Sigmoid colon (tissue), 6 donors: ENCODE measurements at regions not wholly inside any gene's neighbourhood (a gene's known extent, or its start where the extent isn't known, plus 50 kb on each side); places are given as distances from the start of the nearest gene placed in this dataset.

Experiments used
- DNase-seq: peaks from one replicate; pipeline ENCODE4 v3.0.0-alpha.2; 2019
- H3K27ac ChIP-seq, 4 donors: fragments of 200-600 bp; sonication (generic); one replicate each; pipeline ENCODE4 v1.5.1; 2016 to 2019; ENCODE audit warnings: mild to moderate bottlenecking in 1 of 4
- H3K27me3 ChIP-seq, 3 donors: fragments of 200-600 bp; sonication (generic); one replicate each; pipeline ENCODE4 v1.5.1; 2019; ENCODE audit warnings: mild to moderate bottlenecking in 1 of 3
- H3K36me3 ChIP-seq, 4 donors: fragments of 200-600 bp; sonication (generic); one replicate each; pipeline ENCODE4 v1.5.1; 2016 to 2019
- H3K4me1 ChIP-seq, 4 donors: fragments of 200-600 bp; sonication (generic); one replicate each; pipeline ENCODE4 v1.5.1; 2017 to 2019
- H3K4me3 ChIP-seq, 4 donors: fragments of 200-600 bp; sonication (generic); one replicate each; pipeline ENCODE4 v1.5.1; 2017 to 2019; ENCODE audit warnings: mild to moderate bottlenecking in 2 of 4, moderate library complexity in 1 of 4
- H3K9me3 ChIP-seq, 4 donors: fragments of 200-600 bp in 3 of 4; sonication (generic) in 3 of 4; one replicate each; pipeline versions ENCODE4 v1.5.1 to v1.6.1; 2013 to 2019
- CTCF ChIP-seq, 4 experiments: fragments of 450-650 bp in 3 of 4; fragments of 200-600 bp in 1 of 4; IDR thresholded peaks; one replicate each; pipeline ENCODE4 v1.5.1; 2016 to 2019; ENCODE audit warnings: antibody characterized with exemption in 4 of 4, mild to moderate bottlenecking in 3 of 4, moderate library complexity in 2 of 4
- EP300 ChIP-seq, 4 donors: sonication (generic); formaldehyde crosslinking; IDR thresholded peaks; one replicate each; pipeline ENCODE4 v1.6.1; 2017; ENCODE audit warnings: antibody characterized with exemption in 4 of 4
- POLR2A ChIP-seq, 2 donors: fragments of 450-650 bp; IDR thresholded peaks; one replicate each; pipeline ENCODE4 v1.6.1; 2016; ENCODE audit warnings: antibody characterized with exemption in 2 of 2, mild to moderate bottlenecking in 2 of 2, moderate library complexity in 2 of 2
- POLR2AphosphoS5 ChIP-seq, 4 donors: sonication (generic); formaldehyde crosslinking; IDR thresholded peaks; one replicate each; pipeline ENCODE4 v1.6.1; 2017; ENCODE audit warnings: antibody characterized with exemption in 4 of 4
- WGBS, 2 donors: extraction: QIAGEN DNeasy Blood & Tissue Kit; methylation state at CpG; one replicate each; pipeline ENCODE4 v1.1.7; 2013; 5-methylcytosine and 5-hydroxymethylcytosine counted together
- intact Hi-C: fragments of 100-400 bp; cut with DNase I; formaldehyde crosslinking; loops from one replicate; pipeline ENCODE4 v1.15.1; 2023
- donor health status: healthy with polysubstance abuse.
- donor health status: healthy.

DNA sequence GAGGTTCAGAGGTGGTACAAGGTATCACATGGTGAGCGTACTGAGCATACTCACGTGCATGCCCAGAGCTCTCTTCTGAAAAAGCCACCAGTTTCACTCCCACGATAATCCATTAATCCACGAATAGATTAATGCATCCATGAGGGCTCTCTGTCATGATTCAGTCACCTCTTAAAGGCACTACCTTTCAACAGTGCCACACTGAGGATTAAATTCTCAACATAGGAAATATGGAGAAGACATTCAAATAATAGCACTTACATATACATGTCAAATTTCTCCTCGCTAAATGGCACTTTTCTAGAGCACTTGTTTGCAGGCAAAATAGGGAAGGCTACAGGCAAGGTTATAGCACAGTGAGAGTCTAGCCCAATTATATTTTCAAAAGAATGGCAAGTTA, 825.9 kb downstream of the TRIB2 start:
- intact Hi-C loops = no loop called here
- Histone ChIP-seq H3K27me3 (no peaks in the 10 kb centered on the region), H3K4me1 (peaks cover 0 to 7% (median 2%) of the 10 kb centered on the region in 4 donors), H3K4me3 (no peak overlapping the region), H3K27ac (no peak overlapping the region), H3K36me3 (no peaks in the 10 kb centered on the region), H3K9me3 (no peaks in the 10 kb centered on the region)
- 80 to 81% methylated on average over 5 of the region's 5 CpGs for WGBS, 2 donors
- no peak for TF ChIP-seq POLR2AphosphoS5 (IDR thresholded peaks at IDR 0.05)
- no peak for TF ChIP-seq EP300 (IDR thresholded peaks at IDR 0.05)
- TF ChIP-seq POLR2A (IDR thresholded peaks at IDR 0.05) = no peak
- TF ChIP-seq CTCF (IDR thresholded peaks at IDR 0.05) = no peak
- DNase-seq = no peak

DNA sequence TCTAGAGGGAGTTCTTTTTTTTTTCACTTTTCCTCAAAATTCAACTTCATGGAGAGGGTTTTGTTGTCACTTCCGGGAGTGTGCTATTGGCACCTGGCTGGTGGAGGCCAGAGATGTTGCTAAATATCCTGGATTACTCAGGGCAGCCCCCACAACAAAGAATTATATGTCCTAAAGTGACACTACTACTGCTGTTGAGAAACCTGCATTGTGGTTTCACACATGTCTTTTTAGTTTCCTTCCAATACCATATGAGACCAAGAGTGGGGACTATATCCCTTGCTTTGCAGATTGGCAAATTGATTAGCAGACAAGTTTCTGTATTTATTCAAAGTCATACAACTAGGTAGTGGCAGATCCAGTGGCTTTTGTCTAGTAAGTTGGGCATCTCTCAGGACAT, 826.8 kb downstream of the TRIB2 start:
- Histone ChIP-seq H3K27ac (no peak overlapping the region), H3K9me3 (no peaks in the 10 kb centered on the region), H3K4me3 (no peak overlapping the region), H3K4me1 (no peaks in the 10 kb centered on the region), H3K36me3 (no peaks in the 10 kb centered on the region), H3K27me3 (no peaks in the 10 kb centered on the region)
- 78 to 84% methylated on average over 1 of the region's 1 CpG for WGBS, 2 donors
- TF ChIP-seq EP300 (IDR thresholded peaks at IDR 0.05) (no peak), CTCF (IDR thresholded peaks at IDR 0.05) (no peak), POLR2A (IDR thresholded peaks at IDR 0.05) (no peak), POLR2AphosphoS5 (IDR thresholded peaks at IDR 0.05) (no peak)
- DNase-seq = no peak
- intact Hi-C loops = no loop called here

GRCh38 chr2:13545320-13545719, 828.6 kb downstream of the TRIB2 start:
- H3K27ac ChIP-seq = no peak overlapping the region
- DNase-seq = no peak
- no peaks in the 10 kb centered on the region for H3K4me1 ChIP-seq
- no peaks in the 10 kb centered on the region for H3K36me3 ChIP-seq
- no peaks in the 10 kb centered on the region for H3K27me3 ChIP-seq
- TF ChIP-seq EP300 (IDR thresholded peaks at IDR 0.05) (no peak), POLR2A (IDR thresholded peaks at IDR 0.05) (no peak), POLR2AphosphoS5 (IDR thresholded peaks at IDR 0.05) (no peak), CTCF (IDR thresholded peaks at IDR 0.05) (no peak)
- intact Hi-C loops = no loop called here
- WGBS, 2 donors = 38 to 58% methylated on average over 2 of the region's 2 CpGs
- H3K9me3 ChIP-seq = no peaks in the 10 kb centered on the region
- no peak overlapping the region for H3K4me3 ChIP-seq

- H3K9me3 ChIP-seq = no peaks in the 10 kb centered on the region
- H3K27ac ChIP-seq = no peak overlapping the region
- H3K4me1 ChIP-seq = no peaks in the 10 kb centered on the region
- DNase-seq = no peak
- no peak overlapping the region for H3K4me3 ChIP-seq
- no peaks in the 10 kb centered on the region for H3K36me3 ChIP-seq
- TF ChIP-seq EP300 (IDR thresholded peaks at IDR 0.05) = no peak
- TF ChIP-seq CTCF (IDR thresholded peaks at IDR 0.05) = no peak
- TF ChIP-seq POLR2A (IDR thresholded peaks at IDR 0.05) = no peak
- no peak for TF ChIP-seq POLR2AphosphoS5 (IDR thresholded peaks at IDR 0.05)
- no peaks in the 10 kb centered on the region for H3K27me3 ChIP-seq
- intact Hi-C loops = no loop called here
- WGBS, 2 donors = 80% methylated on average over 1 of the region's 1 CpG
Observed at GRCh38 chr2:13546131-13546530, 829.4 kb downstream of the TRIB2 start.
